ENCODE measurements at regions not wholly inside any gene's neighbourhood (a gene's known extent, or its start where the extent isn't known, plus 50 kb on each side); places are given as distances from the start of the nearest gene placed in this dataset.
A peak's percentile ranks its signal among the peaks of the same experiment; 100 is the strongest.

DNA sequence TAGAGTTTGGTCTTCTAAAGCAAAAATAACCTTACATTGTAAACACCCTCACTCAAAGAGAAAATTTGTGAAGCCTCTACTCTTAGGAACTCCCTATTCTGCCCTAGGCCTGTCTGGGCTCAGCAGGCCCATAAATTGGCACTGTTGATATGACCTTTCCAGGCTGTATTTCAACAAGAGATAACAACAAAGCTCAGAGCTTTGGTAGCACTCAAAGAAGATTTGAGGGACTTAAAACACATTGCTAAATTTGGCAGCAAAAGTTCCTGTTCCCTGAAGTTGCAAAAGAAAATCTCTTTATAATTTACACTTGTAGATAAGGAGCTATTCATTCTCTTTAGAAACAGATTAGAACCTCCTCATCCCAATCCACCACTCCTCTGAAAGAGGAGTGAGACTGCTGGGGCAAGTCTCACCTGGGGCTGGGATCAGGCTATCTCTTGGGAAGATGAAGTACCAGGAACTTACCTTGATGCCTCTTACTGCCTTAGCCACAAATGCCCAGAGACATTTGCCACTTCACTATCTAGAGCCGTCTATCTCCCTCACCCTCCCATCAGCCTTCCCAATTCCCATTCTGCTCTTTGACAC is 110.4 kb upstream of the AKIP1 start:
- DNase-seq (no peak), ATAC-seq (peak in 2 of 4 donors; percentile 42 to 52)
- peaks cover 2 to 80% (median 38%) of the 10 kb centered on the region in 12 donors for H3K4me1 ChIP-seq
- TF ChIP-seq, protein P1, sequence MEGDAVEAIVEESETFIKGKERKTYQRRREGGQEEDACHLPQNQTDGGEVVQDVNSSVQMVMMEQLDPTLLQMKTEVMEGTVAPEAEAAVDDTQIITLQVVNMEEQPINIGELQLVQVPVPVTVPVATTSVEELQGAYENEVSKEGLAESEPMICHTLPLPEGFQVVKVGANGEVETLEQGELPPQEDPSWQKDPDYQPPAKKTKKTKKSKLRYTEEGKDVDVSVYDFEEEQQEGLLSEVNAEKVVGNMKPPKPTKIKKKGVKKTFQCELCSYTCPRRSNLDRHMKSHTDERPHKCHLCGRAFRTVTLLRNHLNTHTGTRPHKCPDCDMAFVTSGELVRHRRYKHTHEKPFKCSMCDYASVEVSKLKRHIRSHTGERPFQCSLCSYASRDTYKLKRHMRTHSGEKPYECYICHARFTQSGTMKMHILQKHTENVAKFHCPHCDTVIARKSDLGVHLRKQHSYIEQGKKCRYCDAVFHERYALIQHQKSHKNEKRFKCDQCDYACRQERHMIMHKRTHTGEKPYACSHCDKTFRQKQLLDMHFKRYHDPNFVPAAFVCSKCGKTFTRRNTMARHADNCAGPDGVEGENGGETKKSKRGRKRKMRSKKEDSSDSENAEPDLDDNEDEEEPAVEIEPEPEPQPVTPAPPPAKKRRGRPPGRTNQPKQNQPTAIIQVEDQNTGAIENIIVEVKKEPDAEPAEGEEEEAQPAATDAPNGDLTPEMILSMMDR (IDR thresholded peaks at IDR 0.05): no peak
- no peak for TF ChIP-seq POLR2A (IDR thresholded peaks at IDR 0.05)
- H3K4me3 ChIP-seq: no peak overlapping the region
- no peaks in the 10 kb centered on the region for H3K9me3 ChIP-seq
- H3K27me3 ChIP-seq: no peaks in the 10 kb centered on the region
- peaks cover 0 to 51% (median 0%) of the 10 kb centered on the region in 9 donors for H3K36me3 ChIP-seq
- intact Hi-C loops (cut with DNase I): loop anchor here in 2 of 10 donors (10.0 kb wide), 3 partner anchors 76 to 206 kb away; partner anchors contain the start of genes AKIP1 (in 1 of the 2) and STK33 (in 1 of the 2)
- peak overlapping the region in 9 of 12 donors; percentile 5 to 89 (median 21) for H3K27ac ChIP-seq
- 14 to 27% (median 21%) methylated on average over 1 of the region's 1 CpG for WGBS, 4 donors

DNA sequence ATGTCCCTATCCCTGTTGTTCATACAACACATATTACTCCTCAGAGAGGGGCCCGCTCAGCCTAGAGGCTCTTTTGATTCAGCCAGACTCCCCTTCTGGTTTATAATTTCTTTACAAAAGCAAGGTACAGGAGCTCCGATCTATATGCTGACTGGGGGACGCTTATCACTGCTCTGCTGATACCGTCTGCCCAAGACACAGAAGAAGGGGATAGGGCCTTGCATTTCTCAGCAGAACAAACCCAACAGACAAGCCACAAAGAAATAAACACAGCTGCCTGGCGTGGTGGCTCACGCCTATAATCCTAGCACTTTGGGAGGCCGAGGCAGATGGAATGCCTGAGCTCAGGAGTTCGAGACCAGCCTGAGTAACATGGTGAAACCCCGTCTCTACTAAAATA is 109.9 kb upstream of the AKIP1 start:
- H3K4me1 ChIP-seq: peaks cover 2 to 85% (median 42%) of the 10 kb centered on the region in 12 donors
- ATAC-seq (no peak), DNase-seq (no peak)
- no peaks in the 10 kb centered on the region for H3K9me3 ChIP-seq
- no peaks in the 10 kb centered on the region for H3K27me3 ChIP-seq
- H3K27ac ChIP-seq: peak overlapping the region in 7 of 12 donors; percentile 5 to 89 (median 28)
- no peak for TF ChIP-seq POLR2A (IDR thresholded peaks at IDR 0.05)
- TF ChIP-seq, protein P1 (IDR thresholded peaks at IDR 0.05): no peak
- no peak overlapping the region for H3K4me3 ChIP-seq
- WGBS, 4 donors: 93 to 96% (median 93%) methylated on average over 9 of the region's 9 CpGs
- intact Hi-C loops (cut with DNase I): loop anchor here in 2 of 10 donors (10.0 kb wide), 3 partner anchors 76 to 206 kb away; partner anchors contain the start of genes AKIP1 (in 1 of the 2) and STK33 (in 1 of the 2)
- peaks cover 0 to 51% (median 0%) of the 10 kb centered on the region in 9 donors for H3K36me3 ChIP-seq

DNA sequence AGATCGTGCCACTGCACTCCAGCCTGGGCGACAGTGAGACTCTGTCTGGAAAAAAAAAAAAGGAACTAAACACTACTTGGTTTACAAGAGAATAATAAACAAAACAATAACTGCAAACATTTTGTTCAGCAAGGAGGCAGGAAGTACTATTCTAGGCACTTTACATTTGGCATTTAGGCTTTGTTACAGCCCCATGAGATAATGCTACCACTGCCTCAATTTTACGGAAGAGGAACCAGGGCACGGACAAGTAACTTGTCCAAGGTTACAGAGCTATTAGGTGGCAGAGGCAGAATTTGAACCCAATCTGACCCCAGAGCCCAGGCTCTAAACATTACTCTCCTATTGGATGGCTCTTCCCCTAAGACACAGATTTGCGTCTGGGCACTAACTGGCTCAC is 108.7 kb upstream of the AKIP1 start:
- intact Hi-C loops (cut with DNase I): loop anchor here in 2 of 10 donors (10.0 kb wide), 3 partner anchors 77 to 207 kb away; partner anchors contain the start of genes AKIP1 (in 1 of the 2) and STK33 (in 1 of the 2)
- Histone ChIP-seq H3K9me3 (no peaks in the 10 kb centered on the region), H3K4me3 (no peak overlapping the region), H3K4me1 (peaks cover 2 to 96% (median 50%) of the 10 kb centered on the region in 12 donors), H3K27ac (peak overlapping the region in 5 of 12 donors; percentile 23 to 89 (median 42)), H3K36me3 (peaks cover 0 to 43% (median 0%) of the 10 kb centered on the region in 9 donors), H3K27me3 (no peaks in the 10 kb centered on the region)
- WGBS, 4 donors: 53 to 85% (median 70%) methylated on average over 5 of the region's 5 CpGs
- DNase-seq: no peak
- TF ChIP-seq, protein P1 (IDR thresholded peaks at IDR 0.05): no peak
- TF ChIP-seq POLR2A (IDR thresholded peaks at IDR 0.05): no peak
- ATAC-seq: no peak

DNA sequence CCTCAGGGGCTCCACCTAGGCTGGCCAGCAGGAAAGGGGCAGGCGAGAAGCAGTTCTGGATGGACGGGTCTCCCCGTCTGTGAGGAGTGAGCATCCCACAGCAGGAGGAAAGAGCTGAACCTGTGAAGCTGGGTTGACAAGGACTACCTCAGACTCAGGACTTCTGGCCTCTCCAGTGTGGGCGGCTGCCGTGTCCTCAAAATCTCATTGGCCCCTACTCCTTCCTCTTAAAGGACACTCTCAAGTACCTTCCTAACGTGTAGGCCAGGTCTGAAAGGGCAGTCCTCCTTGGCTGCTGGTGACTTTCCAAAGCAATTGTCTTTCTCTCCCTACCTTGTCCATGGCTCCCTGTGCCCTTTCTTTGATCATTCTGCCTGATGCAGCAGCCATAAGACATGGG is 107.0 kb upstream of the AKIP1 start:
- peaks cover 0 to 31% (median 0%) of the 10 kb centered on the region in 9 donors for H3K36me3 ChIP-seq
- H3K27ac ChIP-seq: peak overlapping the region in 6 of 12 donors; percentile 5 to 89 (median 48)
- no peaks in the 10 kb centered on the region for H3K9me3 ChIP-seq
- intact Hi-C loops (cut with DNase I): loop anchor here in 2 of 10 donors (10.0 kb wide), 3 partner anchors 79 to 209 kb away; partner anchors contain the start of genes AKIP1 (in 1 of the 2) and STK33 (in 1 of the 2)
- ATAC-seq (peak in 2 of 4 donors; percentile 62 to 77), DNase-seq (peak in 2 of 5 donors; percentile 27 to 55)
- H3K4me3 ChIP-seq: no peak overlapping the region
- WGBS, 4 donors: 57 to 78% (median 70%) methylated on average over 6 of the region's 6 CpGs
- H3K27me3 ChIP-seq: no peaks in the 10 kb centered on the region
- peaks cover 2 to 99% (median 61%) of the 10 kb centered on the region in 12 donors for H3K4me1 ChIP-seq
- no peak for TF ChIP-seq POLR2A (IDR thresholded peaks at IDR 0.05)
- TF ChIP-seq, protein P1 (IDR thresholded peaks at IDR 0.05): no peak

Data from heart left ventricle (tissue), 16 donors.